ENCODE measurements at regions not wholly inside any gene's neighbourhood (a gene's known extent, or its start where the extent isn't known, plus 50 kb on each side); places are given as distances from the start of the nearest gene placed in this dataset.
"Not testable (repeated sequence)": the region's sequence is repeated elsewhere in the genome, so short reads cannot be mapped to it uniquely, and the experiment has no call there.

DNA sequence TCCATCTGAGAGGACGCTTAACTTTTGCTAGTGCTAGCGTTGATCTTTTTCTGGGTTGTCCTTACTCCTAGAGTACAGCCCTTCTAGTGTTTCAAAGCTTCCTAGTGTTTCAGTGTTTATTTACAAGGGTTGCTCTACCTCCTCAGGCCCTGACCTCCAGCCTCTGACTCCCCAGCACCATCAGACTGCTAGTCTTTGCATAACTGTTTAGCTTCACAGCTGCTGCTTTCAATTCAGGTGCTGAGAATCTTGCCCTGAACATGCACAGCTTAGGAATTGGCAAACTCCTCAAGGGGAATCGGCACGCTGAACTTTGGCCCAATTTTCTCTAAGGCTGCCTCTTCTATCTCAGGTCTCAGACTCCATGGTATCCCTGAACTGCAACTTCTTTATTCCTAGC, 52.9 kb downstream of the OR52B4 start:
- DNase-seq (ENCODE audit: low spot score) = not testable (repeated sequence)

DNA sequence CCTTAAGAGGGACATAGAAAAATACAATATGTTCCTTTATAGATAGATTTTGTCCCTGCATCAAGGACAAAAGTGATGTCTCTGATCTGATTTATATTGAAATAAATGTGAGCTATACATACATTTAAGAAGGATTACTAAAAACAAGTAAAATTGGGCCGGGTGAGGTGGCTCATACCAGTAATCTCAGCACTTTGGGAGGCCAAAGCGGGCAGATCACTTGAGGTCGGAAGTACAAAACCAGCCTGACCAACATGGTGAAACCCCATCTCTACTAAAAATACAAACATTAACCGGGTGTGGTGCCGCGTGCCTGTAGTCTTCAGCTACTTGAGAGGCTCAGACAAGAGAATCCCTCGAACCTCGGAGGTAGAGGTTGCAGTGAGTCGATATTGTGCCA, 91.0 kb downstream of the OR52B4 start:
- DNase-seq (ENCODE audit: low spot score) = not testable (repeated sequence)

DNA sequence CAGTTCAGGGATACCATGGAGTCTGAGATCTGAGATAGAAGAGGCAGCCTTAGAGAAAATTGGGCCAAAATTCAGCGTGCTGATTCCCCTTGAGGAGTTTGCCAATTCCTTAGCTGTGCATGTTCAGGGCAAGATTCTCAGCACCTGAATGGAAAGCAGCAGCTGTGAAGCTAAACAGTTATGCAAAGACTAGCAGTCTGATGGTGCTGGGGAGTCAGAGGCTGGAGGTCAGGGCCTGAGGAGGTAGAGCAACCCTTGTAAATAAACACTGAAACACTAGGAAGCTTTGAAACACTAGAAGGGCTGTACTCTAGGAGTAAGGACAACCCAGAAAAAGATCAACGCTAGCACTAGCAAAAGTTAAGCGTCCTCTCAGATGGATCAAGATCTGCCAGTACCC, 117.1 kb downstream of the OR52B4 start:
- DNase-seq (ENCODE audit: low spot score) = not testable (repeated sequence)

DNA sequence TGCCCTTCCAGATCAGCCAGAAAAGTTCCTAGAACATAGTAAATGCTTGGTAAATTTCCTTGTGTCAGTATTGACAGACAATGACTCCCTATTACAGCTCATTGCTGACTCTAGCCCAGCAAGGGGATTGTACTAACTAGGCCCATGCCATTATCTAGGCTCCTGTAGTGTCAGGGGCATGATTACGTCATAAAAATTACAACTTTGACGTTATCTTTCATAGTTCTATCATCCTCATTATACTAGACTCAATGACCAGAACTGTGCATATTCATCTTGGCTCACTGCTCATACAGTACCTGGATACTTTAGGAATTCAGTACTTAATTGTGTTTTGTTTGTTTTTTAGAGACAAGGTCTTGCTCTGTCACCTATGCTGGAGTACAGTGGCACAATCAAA, 118.7 kb downstream of the OR52B4 start:
- DNase-seq (ENCODE audit: low spot score) = not testable (repeated sequence)

DNA sequence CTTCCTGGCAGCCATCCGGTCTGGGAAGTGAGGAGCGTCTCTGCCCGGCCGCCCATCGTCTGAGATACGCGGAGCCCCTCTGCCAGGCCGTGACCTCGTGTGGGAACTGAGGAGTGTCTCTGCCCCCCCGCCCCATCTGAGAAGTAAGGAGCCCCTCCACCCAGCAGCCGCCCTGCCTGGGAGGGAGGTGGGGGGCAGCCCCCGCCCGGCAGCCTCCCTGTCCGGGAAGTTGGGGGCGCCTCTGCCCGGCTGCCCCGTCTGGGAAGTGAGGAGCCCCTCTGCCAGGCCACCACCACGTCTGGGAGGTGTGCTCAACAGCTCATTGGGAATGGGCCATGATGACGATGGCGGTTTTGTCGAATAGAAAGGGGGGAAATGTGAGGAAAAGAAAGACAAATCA, 130.4 kb downstream of the OR52B4 start:
- DNase-seq (ENCODE audit: low spot score) = not testable (repeated sequence)

DNA sequence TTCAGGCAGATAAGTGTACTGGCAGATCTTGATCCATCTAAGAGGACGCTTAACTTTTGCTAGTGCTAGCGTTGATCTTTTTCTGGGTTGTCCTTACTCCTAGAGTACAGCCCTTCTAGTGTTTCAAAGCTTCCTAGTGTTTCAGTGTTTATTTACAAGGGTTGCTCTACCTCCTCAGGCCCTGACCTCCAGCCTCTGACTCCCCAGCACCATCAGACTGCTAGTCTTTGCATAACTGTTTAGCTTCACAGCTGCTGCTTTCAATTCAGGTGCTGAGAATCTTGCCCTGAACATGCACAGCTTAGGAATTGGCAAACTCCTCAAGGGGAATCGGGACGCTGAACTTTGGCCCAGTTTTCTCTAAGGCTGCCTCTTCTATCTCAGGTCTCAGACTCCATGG, 124.3 kb downstream of the RRM1 start:
- DNase-seq (ENCODE audit: low spot score) = not testable (repeated sequence)

DNA sequence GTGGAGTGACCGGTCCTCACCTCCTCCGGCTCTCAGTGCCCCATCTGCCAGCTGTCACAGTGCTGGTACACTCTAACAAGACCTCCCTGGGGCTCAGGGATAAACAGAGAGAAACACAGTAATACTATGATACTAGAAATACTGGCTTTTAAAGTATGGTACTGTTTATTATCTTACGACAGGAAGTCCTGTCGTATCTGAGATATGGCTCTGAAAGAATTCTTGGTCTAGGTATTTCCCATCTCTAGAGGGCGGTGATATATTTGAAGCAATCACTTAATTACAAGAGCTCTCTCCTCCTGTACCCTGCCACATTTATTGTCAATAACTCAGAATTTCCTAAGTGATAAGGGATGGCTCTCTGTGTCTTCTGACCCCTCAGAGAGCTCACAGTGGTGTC, 119.1 kb downstream of the RRM1 start:
- DNase-seq (ENCODE audit: low spot score) = no peak

DNA sequence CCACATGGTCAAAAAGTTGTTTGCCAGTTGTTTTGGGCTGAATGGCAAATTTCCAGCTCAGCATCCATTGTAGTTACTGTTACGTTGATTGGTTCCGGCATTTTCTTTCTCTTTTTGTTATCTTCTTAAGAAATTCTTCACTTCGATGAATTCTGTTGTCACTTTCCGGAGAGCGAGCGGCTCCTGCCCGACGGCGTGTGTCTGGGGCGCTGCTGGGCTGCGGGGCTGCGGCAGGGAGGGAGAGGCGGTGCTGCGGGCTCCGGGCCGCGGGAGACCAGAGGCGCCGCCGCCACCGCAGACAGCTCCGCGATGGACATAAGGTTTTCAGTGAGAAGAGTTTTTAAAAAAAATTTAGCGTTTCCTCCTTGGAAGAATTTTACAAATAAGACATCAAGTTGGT, 117.4 kb downstream of the RRM1 start:
- DNase-seq (ENCODE audit: low spot score) = no peak

DNA sequence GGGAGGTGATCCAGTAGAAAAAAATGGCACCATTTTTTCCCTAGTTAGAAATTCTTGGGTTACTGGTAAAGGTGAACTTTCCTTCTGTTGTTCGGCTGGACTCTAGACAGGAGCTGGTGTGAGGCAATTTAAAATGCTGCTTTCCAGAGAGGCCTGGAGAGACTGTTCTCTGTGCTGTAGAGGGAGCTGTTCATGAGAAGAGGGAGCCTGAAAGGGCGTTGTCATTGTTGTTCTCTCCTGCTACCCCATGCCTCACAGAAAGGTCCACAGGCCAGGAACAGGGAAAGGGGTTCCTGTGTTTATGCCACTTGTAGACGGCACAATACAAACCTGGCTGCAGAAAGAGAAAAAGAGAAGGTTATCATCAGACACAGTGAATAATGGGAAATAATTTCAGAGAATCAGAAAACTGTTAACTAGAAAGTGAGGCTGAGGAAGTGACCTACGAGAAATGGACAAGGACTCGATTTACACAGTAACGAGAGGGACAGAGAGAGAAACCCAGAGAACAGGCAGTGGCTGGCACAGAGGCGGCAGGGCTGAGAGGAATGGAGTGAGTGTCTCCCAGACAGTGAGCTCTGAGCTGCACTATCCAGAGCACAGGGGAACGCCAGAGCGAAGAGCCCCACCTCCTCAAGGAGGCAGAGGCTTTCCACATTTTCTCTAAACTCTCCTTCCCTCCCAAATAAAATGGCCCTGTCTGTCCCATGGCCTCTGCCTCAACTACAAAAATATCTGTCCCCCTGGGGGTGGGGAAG, 109.2 kb downstream of the RRM1 start:
- no peak for DNase-seq (ENCODE audit: low spot score)

DNA sequence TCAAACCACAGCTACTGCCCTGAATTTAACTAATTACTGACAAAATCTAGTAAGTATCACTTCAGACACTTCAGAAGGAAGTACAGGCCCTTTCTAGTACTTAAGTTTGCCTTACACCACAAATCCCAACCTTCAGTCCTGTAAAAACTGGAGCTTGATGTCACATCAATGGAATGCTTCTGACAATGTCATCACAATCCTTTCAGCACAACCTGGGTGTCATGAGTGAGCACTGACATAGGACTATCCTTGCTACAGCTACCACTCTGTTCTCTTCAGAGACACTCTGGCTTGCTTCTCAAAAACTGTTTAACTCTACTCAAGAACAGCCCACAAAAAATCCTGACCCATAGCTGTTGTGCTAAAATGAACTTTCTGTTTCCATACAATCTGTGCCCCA, 108.2 kb downstream of the RRM1 start:
- peak; percentile 28 for DNase-seq (ENCODE audit: low spot score)

DNA sequence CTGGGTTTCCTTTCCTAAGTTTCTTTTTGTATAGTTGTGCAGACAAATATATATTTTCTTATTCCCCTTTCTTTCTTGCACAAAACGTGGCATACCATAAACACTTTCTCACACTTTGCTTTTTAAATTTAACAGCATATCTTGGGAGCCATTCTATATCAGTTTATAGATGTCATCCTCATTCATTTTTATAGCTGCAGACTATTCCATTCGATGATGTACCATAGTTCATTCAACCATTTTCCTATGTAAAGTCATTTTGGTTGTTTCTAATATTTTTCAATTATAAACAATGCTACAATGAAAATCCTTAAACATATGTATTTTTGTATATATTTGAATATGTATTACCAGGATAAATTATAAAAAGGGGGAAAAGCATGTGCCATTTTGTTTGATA, 102.5 kb downstream of the RRM1 start:
- no peak for DNase-seq (ENCODE audit: low spot score)

DNA sequence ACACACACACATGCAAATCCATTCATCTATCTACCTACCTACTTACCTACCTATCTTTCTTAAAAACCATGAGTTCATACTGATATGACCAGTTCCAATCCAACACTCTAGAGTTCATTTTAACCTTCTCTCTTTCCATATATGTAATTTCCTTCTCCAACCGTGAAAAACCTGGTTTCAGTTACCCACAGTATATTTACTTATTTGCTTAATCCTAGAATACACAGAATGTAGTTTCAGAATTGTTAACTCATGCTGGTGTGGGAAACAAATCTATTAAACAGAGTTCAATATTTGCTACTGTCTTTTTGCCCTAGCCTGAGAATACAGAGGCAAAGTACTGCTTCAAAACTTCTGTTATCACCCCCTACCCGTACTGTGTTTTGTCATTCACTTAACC, 101.3 kb downstream of the RRM1 start:
- no peak for DNase-seq (ENCODE audit: low spot score)

DNA sequence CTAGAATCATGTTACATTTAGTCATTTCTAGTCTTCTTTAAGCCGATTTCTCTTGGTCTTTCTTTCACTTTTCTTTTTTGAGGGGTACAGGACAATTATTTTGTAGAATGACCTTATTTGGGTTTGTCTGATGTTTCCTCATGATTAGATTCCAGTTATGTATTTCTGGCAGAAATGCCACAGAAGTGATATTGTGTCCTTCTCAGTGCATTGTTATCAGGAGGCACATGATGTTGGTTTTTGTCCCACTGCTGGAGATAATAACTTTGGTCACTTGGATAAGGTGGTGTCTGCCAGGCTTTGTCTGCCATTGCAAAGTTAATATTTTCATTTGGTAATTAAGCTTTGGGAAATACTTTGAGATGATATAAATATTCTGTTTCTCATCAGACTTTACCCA, 100.3 kb downstream of the RRM1 start:
- DNase-seq (ENCODE audit: low spot score) = no peak

DNA sequence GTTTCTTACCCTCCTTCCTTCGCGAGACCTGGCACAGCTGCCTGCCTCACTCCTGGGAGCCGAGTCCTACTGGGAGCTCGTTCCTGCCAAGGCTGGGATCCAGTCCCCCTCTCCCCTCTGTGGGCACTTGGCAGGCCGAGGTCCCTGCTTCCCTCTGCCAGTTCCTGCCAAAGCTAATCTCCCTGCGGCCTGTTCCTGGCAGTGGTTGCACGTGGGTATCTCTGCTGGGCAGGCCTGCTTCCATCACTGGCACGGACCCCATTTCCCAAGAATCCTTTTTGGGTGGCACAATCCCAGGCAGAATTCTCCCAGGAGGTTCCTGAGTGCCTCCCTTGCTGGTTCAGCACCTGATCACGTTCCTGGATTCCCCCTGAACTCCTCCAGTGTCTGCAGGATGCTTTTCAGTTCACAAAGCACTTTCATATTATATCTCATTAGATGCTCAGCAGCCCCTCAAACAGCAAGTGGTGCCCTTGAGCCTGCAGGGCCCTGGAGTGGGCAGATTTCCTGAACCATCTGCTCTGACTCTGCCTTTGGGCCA, 96.5 kb downstream of the RRM1 start:
- no peak for DNase-seq (ENCODE audit: low spot score)

DNA sequence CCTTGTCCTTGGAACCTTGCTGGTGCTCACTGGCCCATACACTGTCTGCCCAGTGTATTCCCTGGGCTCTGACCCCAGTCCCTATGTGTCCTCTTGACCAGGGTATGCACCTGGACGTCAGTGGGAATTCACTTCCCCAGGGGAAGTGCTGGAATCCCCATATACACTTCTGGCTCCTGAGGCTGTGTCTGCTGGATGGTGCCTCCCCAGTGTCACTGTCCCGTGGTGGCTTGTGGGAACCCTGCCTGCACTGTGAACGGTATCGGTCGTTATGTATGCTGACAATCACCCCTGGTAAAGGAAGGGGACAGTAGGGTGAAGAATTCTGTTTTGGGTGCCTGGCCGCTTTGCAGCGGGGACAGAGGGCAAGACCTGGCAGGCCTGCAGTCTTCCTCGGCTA, 95.9 kb downstream of the RRM1 start:
- no peak for DNase-seq (ENCODE audit: low spot score)

DNA sequence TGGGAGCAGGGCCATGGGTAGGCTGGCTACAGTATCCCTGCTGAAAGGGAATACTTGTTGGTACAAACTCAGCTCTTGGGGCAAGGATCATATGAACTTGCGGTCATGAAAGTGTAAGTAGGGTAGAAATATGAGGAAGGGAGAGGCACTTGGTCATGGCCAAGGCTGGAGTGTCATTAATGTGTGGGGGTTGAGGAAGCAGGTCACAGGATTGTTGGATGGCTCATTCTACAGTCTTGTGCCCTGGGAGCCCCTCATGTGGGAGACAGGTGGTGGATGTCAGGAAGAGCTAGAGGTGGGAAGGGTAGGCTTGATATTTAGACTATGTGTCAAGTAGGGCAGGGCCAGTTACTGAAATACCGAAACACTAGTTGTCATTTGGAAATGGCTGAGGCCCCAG, 95.5 kb downstream of the RRM1 start:
- no peak for DNase-seq (ENCODE audit: low spot score)
